ENCODE measurements at regions not wholly inside any gene's neighbourhood (a gene's known extent, or its start where the extent isn't known, plus 50 kb on each side); places are given as distances from the start of the nearest gene placed in this dataset.
"Not testable (repeated sequence)": the region's sequence is repeated elsewhere in the genome, so short reads cannot be mapped to it uniquely, and the experiment has no call there.

- in situ Hi-C loops (cut with MboI; ENCODE audit: low sequenced_read_pairs) = no loop called here
Observed at GRCh38 chr20:41692479-41693135, 74.4 kb upstream of the CHD6 start.

GRCh38 chr20:41691443-41691842 is 73.3 kb upstream of the CHD6 start:
- in situ Hi-C loops (cut with MboI; ENCODE audit: low sequenced_read_pairs) = no loop called here

GRCh38 chr20:41690702-41691101 is 72.5 kb upstream of the CHD6 start:
- in situ Hi-C loops (cut with MboI; ENCODE audit: low sequenced_read_pairs) = no loop called here

- in situ Hi-C loops (cut with MboI; ENCODE audit: low sequenced_read_pairs) = no loop called here
Observed at GRCh38 chr20:41686961-41687360, 68.8 kb upstream of the CHD6 start.

- in situ Hi-C loops (cut with MboI; ENCODE audit: low sequenced_read_pairs) = not testable (repeated sequence)
Observed at GRCh38 chr20:41685145-41685544, 67.0 kb upstream of the CHD6 start.

- in situ Hi-C loops (cut with MboI; ENCODE audit: low sequenced_read_pairs) = no loop called here
Observed at GRCh38 chr20:41678799-41679198, 60.6 kb upstream of the CHD6 start.

- in situ Hi-C loops (cut with MboI; ENCODE audit: low sequenced_read_pairs) = no loop called here
Observed at GRCh38 chr20:41672282-41672681, 54.1 kb upstream of the CHD6 start.

- in situ Hi-C loops (cut with MboI; ENCODE audit: low sequenced_read_pairs) = no loop called here
Observed at GRCh38 chr20:41671143-41671542, 53.0 kb upstream of the CHD6 start.

GRCh38 chr20:41670631-41671030 is 52.5 kb upstream of the CHD6 start:
- in situ Hi-C loops (cut with MboI; ENCODE audit: low sequenced_read_pairs) = no loop called here

GRCh38 chr20:41669708-41670263 is 51.6 kb upstream of the CHD6 start:
- in situ Hi-C loops (cut with MboI; ENCODE audit: low sequenced_read_pairs) = no loop called here

GRCh38 chr20:41668057-41668749 is 50.0 kb upstream of the CHD6 start:
- in situ Hi-C loops (cut with MboI; ENCODE audit: low sequenced_read_pairs) = no loop called here

Measured in HL-60/S4 treated with phorbol 12-myristate 13-acetate at 8.2 ng/mL for 4 days and 3 days (cell line).